ENCODE measurements at regions not wholly inside any gene's neighbourhood (a gene's known extent, or its start where the extent isn't known, plus 50 kb on each side); places are given as distances from the start of the nearest gene placed in this dataset.

- TF ChIP-seq ATF1 (CRISPR knock-in tag; IDR thresholded peaks at IDR 0.05), result no peak
- TF ChIP-seq ZNF138 (CRISPR knock-in tag; conservative IDR thresholded peaks at IDR 0.05), result no peak
These were observed 1881.5 kb upstream of the PCDH20 start for GRCh38 chr13:63297163-63297562.
